Mesodermal cell (in vitro differentiated cells): ENCODE measurements at regions not wholly inside any gene's neighbourhood (a gene's known extent, or its start where the extent isn't known, plus 50 kb on each side); places are given as distances from the start of the nearest gene placed in this dataset.

ENCODE experiments used
- H3K27ac ChIP-seq: 2 replicates; pipeline ENCODE4 v1.7.0; 2013; ENCODE audit warnings: mild to moderate bottlenecking, low read depth, low read length, moderate library complexity; ENCODE audit not compliant: severe bottlenecking
- H3K36me3 ChIP-seq: 2 replicates; pipeline ENCODE4 v1.7.1; 2013; ENCODE audit warnings: mild to moderate bottlenecking, low read length, moderate library complexity; ENCODE audit not compliant: control insufficient read depth, insufficient read depth
- H3K4me1 ChIP-seq: one replicate; pipeline ENCODE4 v1.7.1; 2013; ENCODE audit warnings: mild to moderate bottlenecking, low read length; ENCODE audit not compliant: insufficient read depth, control insufficient read depth, poor library complexity, severe bottlenecking
- H3K4me3 ChIP-seq: 2 replicates; pipeline ENCODE4 v1.7.0; 2013; ENCODE audit warnings: low read length, control low read depth, mild to moderate bottlenecking; ENCODE audit not compliant: insufficient read depth, poor library complexity, severe bottlenecking; ENCODE audit errors: extremely low read depth
- H3K9me3 ChIP-seq: 2 replicates; pipeline ENCODE4 v1.7.1; 2013; ENCODE audit warnings: mild to moderate bottlenecking, low read length, moderate library complexity; ENCODE audit not compliant: control insufficient read depth
- whole genome bisulfite sequencing, 2 experiments: methylation state at CpG; one replicate each; pipeline ENCODE4 v1.1.5; 2013; ENCODE audit warnings: missing lambda C conversion rate in 2 of 2; ENCODE audit not compliant: insufficient coverage in 2 of 2; 5-methylcytosine and 5-hydroxymethylcytosine counted together

- Histone ChIP-seq H3K4me1 (no peaks in the 10 kb centered on the region), H3K27ac (no peak overlapping the region), H3K36me3 (no peaks in the 10 kb centered on the region), H3K4me3 (no peak overlapping the region), H3K9me3 (no peaks in the 10 kb centered on the region)
- 91 to 95% methylated on average over 10 to 11 of the region's 14 CpGs for WGBS, 2 experiments
Observed at GRCh38 chr22:48907591-48907990, 920.1 kb downstream of the BRD1 start.

DNA sequence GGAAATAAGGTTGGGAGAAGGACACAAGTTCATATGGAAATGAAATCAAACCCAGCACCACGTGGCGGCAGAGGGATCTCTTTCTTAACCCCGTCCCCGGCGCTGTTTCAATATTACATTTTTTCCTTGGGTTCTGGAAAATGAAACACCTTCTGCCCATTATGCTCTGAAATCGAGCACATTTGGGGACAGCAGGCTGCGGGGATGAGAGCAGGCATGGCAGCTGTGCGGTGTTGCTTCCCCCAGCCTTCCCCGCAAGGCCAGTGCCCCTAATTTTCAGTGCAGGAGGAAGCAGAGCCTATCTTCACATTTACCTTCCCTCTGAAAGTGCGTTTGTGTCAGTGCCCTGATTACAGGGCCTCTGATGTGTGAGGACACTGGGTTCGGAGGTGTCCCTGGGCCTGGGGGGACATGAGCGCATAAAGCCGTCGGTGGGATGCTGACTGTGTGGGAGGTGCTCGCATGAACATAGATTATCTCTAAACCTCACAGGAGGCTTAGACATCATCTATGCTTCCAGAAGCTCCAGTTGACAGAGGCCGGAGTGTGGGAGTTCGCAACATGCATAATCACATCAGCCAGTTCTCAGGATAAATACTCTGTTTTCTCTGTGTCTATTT lies 921.3 kb downstream of the BRD1 start:
- no peaks in the 10 kb centered on the region for H3K36me3 ChIP-seq
- no peaks in the 10 kb centered on the region for H3K9me3 ChIP-seq
- H3K4me3 ChIP-seq, result no peak overlapping the region
- WGBS, 2 experiments, result 88 to 94% methylated on average over 12 to 17 of the region's 17 CpGs
- H3K27ac ChIP-seq, result no peak overlapping the region
- no peaks in the 10 kb centered on the region for H3K4me1 ChIP-seq

- Histone ChIP-seq H3K4me3 (no peak overlapping the region), H3K27ac (no peak overlapping the region), H3K9me3 (no peaks in the 10 kb centered on the region), H3K36me3 (no peaks in the 10 kb centered on the region), H3K4me1 (no peaks in the 10 kb centered on the region)
- 88 to 89% methylated on average over 15 to 17 of the region's 17 CpGs for WGBS, 2 experiments
Observed at GRCh38 chr22:48905206-48905975, 922.3 kb downstream of the BRD1 start.

DNA sequence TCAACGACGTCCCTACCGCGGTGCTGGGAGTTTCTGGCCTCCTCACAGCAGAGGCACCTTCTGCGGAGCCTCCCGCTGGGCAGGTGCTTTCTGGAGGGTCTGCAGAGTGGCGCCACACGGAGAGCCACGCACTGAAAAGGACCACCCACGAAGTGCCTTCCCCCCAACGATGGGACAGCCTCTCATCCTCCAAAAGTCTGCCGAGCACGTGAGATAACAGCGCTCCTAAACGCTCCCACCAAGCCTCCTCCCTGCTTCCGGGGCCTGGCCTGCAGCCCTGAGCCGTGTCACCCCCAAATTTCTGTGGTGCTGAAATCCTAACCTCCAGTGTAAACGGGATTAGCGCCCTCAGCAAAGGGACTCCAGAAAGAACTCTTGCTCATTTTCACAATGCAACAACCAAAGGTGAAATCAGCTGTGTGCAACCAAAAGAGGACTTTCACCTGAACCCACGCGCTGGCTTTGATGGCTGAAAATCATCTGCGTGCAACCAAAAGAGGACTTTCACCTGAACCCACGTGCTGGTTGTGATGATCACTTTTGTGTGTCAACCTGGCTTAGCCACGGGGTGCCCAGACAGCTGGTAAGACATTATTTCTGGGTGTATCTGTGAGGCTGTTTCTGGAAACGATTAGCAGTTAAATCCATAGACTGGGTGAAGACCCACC lies 924.6 kb downstream of the BRD1 start:
- H3K27ac ChIP-seq, result no peak overlapping the region
- H3K4me3 ChIP-seq, result no peak overlapping the region
- 85 to 87% methylated on average over 9 to 13 of the region's 25 CpGs for WGBS, 2 experiments
- no peaks in the 10 kb centered on the region for H3K9me3 ChIP-seq
- no peaks in the 10 kb centered on the region for H3K36me3 ChIP-seq
- H3K4me1 ChIP-seq, result no peaks in the 10 kb centered on the region

GRCh38 chr22:48902001-48902869 lies 925.4 kb downstream of the BRD1 start:
- Histone ChIP-seq H3K36me3 (no peaks in the 10 kb centered on the region), H3K9me3 (no peaks in the 10 kb centered on the region), H3K4me1 (no peaks in the 10 kb centered on the region), H3K4me3 (no peak overlapping the region), H3K27ac (no peak overlapping the region)
- WGBS, 2 experiments, result 85 to 92% methylated on average over 20 to 32 of the region's 37 CpGs

DNA sequence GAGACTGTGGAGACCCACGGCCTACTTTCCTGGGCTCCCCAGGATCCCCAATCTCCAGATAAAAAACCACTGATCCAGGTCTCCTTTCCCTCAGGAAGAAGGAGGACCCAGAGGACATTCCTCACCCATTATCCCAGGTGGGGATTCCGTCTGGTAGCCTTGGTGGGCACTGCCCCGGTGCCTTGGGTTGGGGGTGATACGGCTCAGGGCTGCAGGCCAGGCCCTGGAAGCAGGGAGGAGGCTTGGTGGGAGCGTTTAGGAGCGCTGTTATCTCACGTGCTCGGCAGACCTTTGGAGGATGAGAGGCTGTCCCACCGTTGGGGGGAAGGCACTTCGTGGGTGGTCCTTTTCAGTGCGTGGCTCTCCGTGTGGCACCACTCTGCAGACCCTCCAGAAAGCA lies 926.3 kb downstream of the BRD1 start:
- no peak overlapping the region for H3K4me3 ChIP-seq
- no peaks in the 10 kb centered on the region for H3K4me1 ChIP-seq
- no peaks in the 10 kb centered on the region for H3K36me3 ChIP-seq
- H3K27ac ChIP-seq, result no peak overlapping the region
- no peaks in the 10 kb centered on the region for H3K9me3 ChIP-seq
- WGBS, 2 experiments, result 100% methylated on average over 1 of the region's 12 CpGs; no CpG with 5 or more reads in 1 of the 2 experiments

DNA sequence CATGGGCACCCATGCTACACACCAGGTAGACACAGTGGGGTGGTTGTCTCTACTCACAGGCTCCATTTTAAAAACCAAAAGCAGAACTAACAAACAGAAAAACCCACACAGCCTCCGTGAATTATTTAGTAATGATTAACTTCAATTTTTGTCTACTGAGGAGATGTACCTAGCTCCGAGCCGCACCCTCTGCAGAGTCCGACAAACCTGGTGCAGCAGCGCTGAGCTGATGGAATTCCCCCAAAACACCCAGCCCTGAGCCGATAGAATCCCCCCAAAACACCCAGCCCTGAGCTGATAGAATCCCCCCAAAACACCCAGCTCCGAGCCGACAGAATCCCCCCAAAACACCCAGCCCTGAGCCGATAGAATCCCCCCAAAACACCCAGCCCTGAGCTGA lies 927.0 kb downstream of the BRD1 start:
- no peaks in the 10 kb centered on the region for H3K36me3 ChIP-seq

DNA sequence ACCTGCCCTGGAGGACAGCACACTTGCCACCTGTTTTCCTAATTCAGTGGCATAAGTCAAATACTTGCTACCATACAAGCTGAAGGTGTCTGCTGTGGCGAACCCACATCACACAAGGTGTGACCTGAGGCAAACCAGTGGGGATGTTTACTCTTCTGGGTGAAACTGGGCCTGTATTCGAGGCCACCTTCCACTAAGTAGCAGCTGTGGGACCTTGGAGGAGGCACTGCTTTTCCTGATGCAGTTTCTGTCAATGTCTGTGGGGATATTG lies 927.4 kb downstream of the BRD1 start:
- no peaks in the 10 kb centered on the region for H3K9me3 ChIP-seq

More for the DNA sequence above, 927.0 kb downstream of the BRD1 start:
- H3K27ac ChIP-seq, result no peak overlapping the region
- 90% methylated on average over 4 of the region's 9 CpGs; no CpG with 5 or more reads in 1 of the 2 experiments for WGBS, 2 experiments
- no peaks in the 10 kb centered on the region for H3K9me3 ChIP-seq
- no peaks in the 10 kb centered on the region for H3K4me1 ChIP-seq
- no peak overlapping the region for H3K4me3 ChIP-seq

DNA sequence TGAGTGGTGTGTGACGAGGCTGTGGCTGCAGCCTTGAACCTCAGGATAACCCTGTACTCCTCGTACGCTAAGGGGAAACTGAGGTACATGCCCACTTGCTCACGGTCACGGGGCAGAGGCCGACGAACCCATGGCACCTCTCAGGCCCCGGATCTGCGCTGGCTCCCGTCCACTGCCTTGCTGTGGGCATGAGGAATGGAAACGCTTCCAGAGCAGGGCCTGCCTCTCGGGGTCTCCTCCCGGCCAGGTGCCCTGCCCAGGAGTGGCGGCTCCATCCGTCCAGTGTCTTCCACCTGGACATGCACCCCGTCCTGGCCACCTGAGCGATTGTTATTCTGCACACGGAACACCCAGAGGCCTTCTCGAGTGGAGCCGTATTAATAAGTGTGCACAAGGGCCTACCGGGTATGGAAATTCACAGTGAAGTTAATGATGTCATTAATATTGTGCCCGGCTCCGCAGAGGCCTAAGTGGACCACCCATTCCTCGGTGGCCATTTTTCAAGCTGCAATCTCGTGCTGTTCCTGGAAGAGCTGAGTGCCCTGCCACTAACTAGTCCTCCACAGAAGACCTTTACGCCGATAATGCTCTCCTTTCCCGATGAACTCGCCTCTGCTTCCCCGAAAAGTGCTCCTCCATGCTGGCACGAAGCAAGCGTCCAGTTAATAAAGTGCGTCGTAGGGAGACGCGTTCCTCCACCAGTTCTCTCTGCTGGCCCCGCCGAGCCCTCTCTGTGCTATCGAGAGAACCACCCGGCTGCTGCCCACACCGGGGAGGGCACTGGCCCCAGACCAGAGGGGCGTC lies 927.9 kb downstream of the BRD1 start:
- WGBS, 2 experiments, result 91 to 92% methylated on average over 40 to 42 of the region's 42 CpGs
- H3K36me3 ChIP-seq, result no peaks in the 10 kb centered on the region
- no peaks in the 10 kb centered on the region for H3K9me3 ChIP-seq

More for the DNA sequence above, 927.4 kb downstream of the BRD1 start:
- no peaks in the 10 kb centered on the region for H3K4me1 ChIP-seq
- WGBS, 2 experiments, result 79% methylated on average over 2 of the region's 2 CpGs; no CpG with 5 or more reads in 1 of the 2 experiments
- H3K27ac ChIP-seq, result no peak overlapping the region
- H3K36me3 ChIP-seq, result no peaks in the 10 kb centered on the region
- no peak overlapping the region for H3K4me3 ChIP-seq

More for the DNA sequence above, 927.9 kb downstream of the BRD1 start:
- Histone ChIP-seq H3K4me3 (no peak overlapping the region), H3K27ac (no peak overlapping the region), H3K4me1 (no peaks in the 10 kb centered on the region)
